Panc1 (cell line): ENCODE measurements at regions not wholly inside any gene's neighbourhood (a gene's known extent, or its start where the extent isn't known, plus 50 kb on each side); places are given as distances from the start of the nearest gene placed in this dataset.

ENCODE experiments used
- ATAC-seq: fragments of 200-7000 bp; cut with Tn5 transposase; 2 replicates; pipeline ENCODE4 v1.9.1; 2020; ENCODE audit warnings: mild to moderate bottlenecking, moderate library complexity
- BruUV-seq: library from RNA; stranded (reverse); fragments of 400-500 nt; replicated peaks from 2 replicates; lab custom pipeline; 2021; lab: Mats Ljungman, UMichigan
- CTCF ChIA-PET: fragments of 300-600 bp; sonication (Branson Sonifier 250); formaldehyde crosslinking; loops from one replicate; lab custom pipeline; 2022; ENCODE audit warnings: antibody characterized with exemption; lab: Charles Lee
- POLR2A ChIA-PET: fragments of 300-600 bp; sonication (Branson Sonifier 250); formaldehyde crosslinking; loops from one replicate; lab custom pipeline; 2022; ENCODE audit warnings: antibody characterized with exemption; lab: Charles Lee
- DNase-seq: peaks from one replicate; pipeline ENCODE4 v3.0.0-alpha.2; 2010; ENCODE audit warnings: low read depth, low spot score
- H3K27ac ChIP-seq: 2 replicates; pipeline ENCODE4 v1.5.1; 2011; ENCODE audit warnings: mild to moderate bottlenecking, low read length, inconsistent platforms
- H3K27me3 ChIP-seq: fragments of 200-500 bp; sonication (Bioruptor generic); 2 replicates; pipeline ENCODE4 v1.6.0; 2014; ENCODE audit warnings: low read length, inconsistent platforms; ENCODE audit not compliant: control insufficient read depth, insufficient read depth
- H3K36me3 ChIP-seq: fragments of 200-500 bp; sonication (Bioruptor generic); 2 replicates; pipeline ENCODE4 v1.5.1; 2014; ENCODE audit warnings: inconsistent platforms, mild to moderate bottlenecking, low read length, moderate library complexity; ENCODE audit not compliant: control insufficient read depth, insufficient read depth
- H3K4me1 ChIP-seq: 2 replicates; pipeline ENCODE4 v1.5.1; 2011; ENCODE audit warnings: inconsistent platforms, mild to moderate bottlenecking, low read length, moderate library complexity; ENCODE audit not compliant: control insufficient read depth, insufficient read depth
- H3K4me3 ChIP-seq, 2 experiments: 2 replicates each; pipeline ENCODE4 v1.5.1; 2011 to 2012; ENCODE audit warnings: low read depth in 2 of 2, low read length in 2 of 2, mild to moderate bottlenecking in 2 of 2, inconsistent platforms in 1 of 2, moderate library complexity in 1 of 2
- H3K9me3 ChIP-seq: fragments of 200-500 bp; sonication (Bioruptor generic); 2 replicates; pipeline ENCODE4 v1.5.1; 2014; ENCODE audit warnings: low read depth, mild to moderate bottlenecking, inconsistent platforms, low read length, moderate library complexity; ENCODE audit not compliant: control insufficient read depth, insufficient read depth
- POLR2AphosphoS5 ChIP-seq: IDR thresholded peaks from 2 replicates; pipeline ENCODE4 v1.6.1; 2012; ENCODE audit warnings: mild to moderate bottlenecking, low read depth, low read length, moderate library complexity
- SIN3A ChIP-seq: IDR thresholded peaks from 2 replicates; pipeline ENCODE4 v1.6.1; 2012; ENCODE audit warnings: low read depth, mild to moderate bottlenecking, low read length, moderate library complexity, borderline replicate concordance; ENCODE audit not compliant: insufficient read depth
- TCF7L2 ChIP-seq: IDR thresholded peaks from 2 replicates; pipeline ENCODE4 v1.6.1; 2011; ENCODE audit warnings: mild to moderate bottlenecking, low read depth, low read length, inconsistent platforms
- in situ Hi-C: cut with HindIII; loops from 2 replicates; pipeline ENCODE4 v1.10.0; 2016; ENCODE audit warnings: low sequenced_read_pairs, low pct_unique_long_range_greater_than_20kb
- intact Hi-C: fragments of 100-400 bp; cut with micrococcal nuclease; formaldehyde crosslinking; loops from one replicate; pipeline ENCODE4 v1.10.0; 2022; ENCODE audit not compliant: unreplicated experiment
- TF ChIP-seq, protein P1 (sequence below): fragments of 450-650 bp; IDR thresholded peaks from 2 replicates; pipeline ENCODE4 v1.5.1; 2017; ENCODE audit warnings: mild to moderate bottlenecking
- TF ChIP-seq, protein P2 (sequence below), 2 experiments: IDR thresholded peaks; 2 replicates each; pipeline ENCODE4 v1.6.1; 2011 to 2012; ENCODE audit warnings: low read depth in 2 of 2, control low read depth in 1 of 2, low read length in 1 of 2, mild to moderate bottlenecking in 1 of 2, moderate library complexity in 1 of 2; ENCODE audit not compliant: insufficient read depth in 1 of 2

DNA sequence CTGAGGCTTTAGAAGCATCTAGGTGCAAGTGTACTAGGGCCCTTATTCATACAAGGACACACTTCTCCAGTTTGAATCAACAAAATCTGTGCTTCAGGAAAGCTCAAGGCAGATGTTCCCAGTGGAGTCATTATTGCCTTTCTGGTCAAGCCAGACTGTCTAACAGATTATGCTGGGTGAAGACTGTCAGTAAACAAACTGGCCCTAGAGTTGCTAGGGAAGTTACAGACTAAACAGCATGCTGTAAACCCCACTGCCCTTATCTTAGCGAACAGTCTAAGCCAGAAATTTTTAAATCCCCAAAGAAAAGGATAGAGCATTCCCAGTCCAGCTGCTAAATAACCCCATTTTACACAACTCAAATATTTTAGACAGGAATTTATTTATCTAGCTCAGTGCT, 1701.3 kb upstream of the PRR20A start:
- no peaks in the 10 kb centered on the region for H3K4me1 ChIP-seq
- no peaks in the 10 kb centered on the region for H3K27me3 ChIP-seq
- CTCF ChIA-PET, result no interaction called here
- no peak for DNase-seq
- no TSS peak for BruUV-seq
- no peaks in the 10 kb centered on the region for H3K9me3 ChIP-seq
- in situ Hi-C loops, result no loop called here
- intact Hi-C loops, result no loop called here
- no peak overlapping the region for H3K4me3 ChIP-seq
- no peak overlapping the region for H3K27ac ChIP-seq
- POLR2A ChIA-PET, result no interaction called here
- no peak for ATAC-seq
- no peaks in the 10 kb centered on the region for H3K36me3 ChIP-seq
- no peak for TF ChIP-seq POLR2AphosphoS5
- TF ChIP-seq TCF7L2, result no peak
- TF ChIP-seq, protein P1, sequence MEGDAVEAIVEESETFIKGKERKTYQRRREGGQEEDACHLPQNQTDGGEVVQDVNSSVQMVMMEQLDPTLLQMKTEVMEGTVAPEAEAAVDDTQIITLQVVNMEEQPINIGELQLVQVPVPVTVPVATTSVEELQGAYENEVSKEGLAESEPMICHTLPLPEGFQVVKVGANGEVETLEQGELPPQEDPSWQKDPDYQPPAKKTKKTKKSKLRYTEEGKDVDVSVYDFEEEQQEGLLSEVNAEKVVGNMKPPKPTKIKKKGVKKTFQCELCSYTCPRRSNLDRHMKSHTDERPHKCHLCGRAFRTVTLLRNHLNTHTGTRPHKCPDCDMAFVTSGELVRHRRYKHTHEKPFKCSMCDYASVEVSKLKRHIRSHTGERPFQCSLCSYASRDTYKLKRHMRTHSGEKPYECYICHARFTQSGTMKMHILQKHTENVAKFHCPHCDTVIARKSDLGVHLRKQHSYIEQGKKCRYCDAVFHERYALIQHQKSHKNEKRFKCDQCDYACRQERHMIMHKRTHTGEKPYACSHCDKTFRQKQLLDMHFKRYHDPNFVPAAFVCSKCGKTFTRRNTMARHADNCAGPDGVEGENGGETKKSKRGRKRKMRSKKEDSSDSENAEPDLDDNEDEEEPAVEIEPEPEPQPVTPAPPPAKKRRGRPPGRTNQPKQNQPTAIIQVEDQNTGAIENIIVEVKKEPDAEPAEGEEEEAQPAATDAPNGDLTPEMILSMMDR, result no peak
- TF ChIP-seq, protein P2, sequence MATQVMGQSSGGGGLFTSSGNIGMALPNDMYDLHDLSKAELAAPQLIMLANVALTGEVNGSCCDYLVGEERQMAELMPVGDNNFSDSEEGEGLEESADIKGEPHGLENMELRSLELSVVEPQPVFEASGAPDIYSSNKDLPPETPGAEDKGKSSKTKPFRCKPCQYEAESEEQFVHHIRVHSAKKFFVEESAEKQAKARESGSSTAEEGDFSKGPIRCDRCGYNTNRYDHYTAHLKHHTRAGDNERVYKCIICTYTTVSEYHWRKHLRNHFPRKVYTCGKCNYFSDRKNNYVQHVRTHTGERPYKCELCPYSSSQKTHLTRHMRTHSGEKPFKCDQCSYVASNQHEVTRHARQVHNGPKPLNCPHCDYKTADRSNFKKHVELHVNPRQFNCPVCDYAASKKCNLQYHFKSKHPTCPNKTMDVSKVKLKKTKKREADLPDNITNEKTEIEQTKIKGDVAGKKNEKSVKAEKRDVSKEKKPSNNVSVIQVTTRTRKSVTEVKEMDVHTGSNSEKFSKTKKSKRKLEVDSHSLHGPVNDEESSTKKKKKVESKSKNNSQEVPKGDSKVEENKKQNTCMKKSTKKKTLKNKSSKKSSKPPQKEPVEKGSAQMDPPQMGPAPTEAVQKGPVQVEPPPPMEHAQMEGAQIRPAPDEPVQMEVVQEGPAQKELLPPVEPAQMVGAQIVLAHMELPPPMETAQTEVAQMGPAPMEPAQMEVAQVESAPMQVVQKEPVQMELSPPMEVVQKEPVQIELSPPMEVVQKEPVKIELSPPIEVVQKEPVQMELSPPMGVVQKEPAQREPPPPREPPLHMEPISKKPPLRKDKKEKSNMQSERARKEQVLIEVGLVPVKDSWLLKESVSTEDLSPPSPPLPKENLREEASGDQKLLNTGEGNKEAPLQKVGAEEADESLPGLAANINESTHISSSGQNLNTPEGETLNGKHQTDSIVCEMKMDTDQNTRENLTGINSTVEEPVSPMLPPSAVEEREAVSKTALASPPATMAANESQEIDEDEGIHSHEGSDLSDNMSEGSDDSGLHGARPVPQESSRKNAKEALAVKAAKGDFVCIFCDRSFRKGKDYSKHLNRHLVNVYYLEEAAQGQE (IDR thresholded peaks at IDR 0.05; ENCODE audit: insufficient read depth in 1 of 2, low read depth in 2 of 2, low read length in 1 of 2), result no peak
- no peak for TF ChIP-seq SIN3A

DNA sequence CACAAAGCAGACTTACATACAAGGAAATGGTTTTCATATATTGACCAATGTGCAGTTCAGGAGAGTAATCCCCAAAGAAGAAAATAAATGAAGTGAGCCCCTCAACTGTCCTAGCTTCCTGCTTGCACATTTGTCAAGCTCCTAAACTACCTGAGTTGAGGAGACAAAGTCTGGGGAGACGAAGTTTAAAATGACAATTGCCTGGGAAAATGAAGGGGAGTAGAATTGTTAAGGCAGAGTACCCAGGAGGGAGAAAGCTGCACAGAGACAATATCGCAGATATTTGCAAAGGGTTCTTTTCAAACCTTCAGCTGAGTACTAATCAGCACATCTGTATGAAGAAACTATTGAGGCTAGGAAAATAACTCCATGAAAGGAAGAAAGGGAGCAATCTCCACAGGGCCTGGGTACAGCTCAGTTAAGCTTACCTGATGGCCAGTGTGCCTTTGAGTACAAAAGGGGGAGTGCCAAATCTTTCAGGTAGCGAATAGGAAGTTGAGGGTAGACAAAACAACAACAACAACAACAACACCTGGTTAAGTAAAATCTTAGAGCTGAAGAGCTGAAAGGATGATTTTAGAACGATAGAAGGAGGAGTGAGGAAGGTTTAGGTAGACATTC, 1700.1 kb upstream of the PRR20A start:
- ATAC-seq, result no peak
- Histone ChIP-seq H3K9me3 (no peaks in the 10 kb centered on the region), H3K27me3 (no peaks in the 10 kb centered on the region), H3K27ac (no peak overlapping the region), H3K36me3 (no peaks in the 10 kb centered on the region), H3K4me1 (no peaks in the 10 kb centered on the region), H3K4me3 (no peak overlapping the region)
- ChIA-PET CTCF (no interaction called here), POLR2A (no interaction called here)
- in situ Hi-C loops, result no loop called here
- no peak for TF ChIP-seq SIN3A
- TF ChIP-seq POLR2AphosphoS5, result no peak
- TF ChIP-seq, protein P2 (IDR thresholded peaks at IDR 0.05; ENCODE audit: insufficient read depth in 1 of 2, low read depth in 2 of 2, low read length in 1 of 2), result no peak
- no peak for TF ChIP-seq TCF7L2
- TF ChIP-seq, protein P1, result no peak
- intact Hi-C loops, result no loop called here
- BruUV-seq, result no TSS peak
- no peak for DNase-seq
